ENCODE measurements at regions not wholly inside any gene's neighbourhood (a gene's known extent, or its start where the extent isn't known, plus 50 kb on each side); places are given as distances from the start of the nearest gene placed in this dataset.
"Not testable (repeated sequence)": the region's sequence is repeated elsewhere in the genome, so short reads cannot be mapped to it uniquely, and the experiment has no call there.

- no peak overlapping the region for H3K27ac ChIP-seq (ENCODE audit: low read depth, low read length, severe bottlenecking)
- no peaks in the 10 kb centered on the region for H3K4me1 ChIP-seq (ENCODE audit: control insufficient read depth, insufficient read depth, low read length, poor library complexity, severe bottlenecking)
- no peak overlapping the region for H3K4me3 ChIP-seq (ENCODE audit: extremely low read depth, insufficient read depth, low read length, poor library complexity, severe bottlenecking)
- no peaks in the 10 kb centered on the region for H3K36me3 ChIP-seq (ENCODE audit: control insufficient read depth, insufficient read depth, low read length)
- 78 to 100% methylated on average over 1 of the region's 1 CpG for WGBS, 2 experiments (ENCODE audit: insufficient coverage in 2 of 2)
- H3K9me3 ChIP-seq (ENCODE audit: control insufficient read depth, low read length), result no peaks in the 10 kb centered on the region
Observed at GRCh38 chr6:145559836-145560235, 175.5 kb downstream of the EPM2A start.

GRCh38 chr6:145561095-145562072 is 173.9 kb downstream of the EPM2A start:
- H3K27ac ChIP-seq (ENCODE audit: low read depth, low read length, severe bottlenecking), result no peak overlapping the region
- H3K36me3 ChIP-seq (ENCODE audit: control insufficient read depth, insufficient read depth, low read length), result no peaks in the 10 kb centered on the region
- no peaks in the 10 kb centered on the region for H3K4me1 ChIP-seq (ENCODE audit: control insufficient read depth, insufficient read depth, low read length, poor library complexity, severe bottlenecking)
- H3K9me3 ChIP-seq (ENCODE audit: control insufficient read depth, low read length), result no peaks in the 10 kb centered on the region
- no peak overlapping the region for H3K4me3 ChIP-seq (ENCODE audit: extremely low read depth, insufficient read depth, low read length, poor library complexity, severe bottlenecking)
- 84% methylated on average over 3 of the region's 7 CpGs; no CpG with 5 or more reads in 1 of the 2 experiments for WGBS, 2 experiments (ENCODE audit: insufficient coverage in 2 of 2)

- H3K36me3 ChIP-seq (ENCODE audit: control insufficient read depth, insufficient read depth, low read length), result no peaks in the 10 kb centered on the region
- no peak overlapping the region for H3K4me3 ChIP-seq (ENCODE audit: extremely low read depth, insufficient read depth, low read length, poor library complexity, severe bottlenecking)
- 89 to 92% methylated on average over 9 to 10 of the region's 10 CpGs for WGBS, 2 experiments (ENCODE audit: insufficient coverage in 2 of 2)
- no peaks in the 10 kb centered on the region for H3K9me3 ChIP-seq (ENCODE audit: control insufficient read depth, low read length)
- no peaks in the 10 kb centered on the region for H3K4me1 ChIP-seq (ENCODE audit: control insufficient read depth, insufficient read depth, low read length, poor library complexity, severe bottlenecking)
- H3K27ac ChIP-seq (ENCODE audit: low read depth, low read length, severe bottlenecking), result no peak overlapping the region
Observed at GRCh38 chr6:145562771-145563615, 172.3 kb downstream of the EPM2A start.

- H3K9me3 ChIP-seq (ENCODE audit: control insufficient read depth, low read length), result no peaks in the 10 kb centered on the region
- H3K27ac ChIP-seq (ENCODE audit: low read depth, low read length, severe bottlenecking), result no peak overlapping the region
- H3K4me3 ChIP-seq (ENCODE audit: extremely low read depth, insufficient read depth, low read length, poor library complexity, severe bottlenecking), result no peak overlapping the region
- H3K4me1 ChIP-seq (ENCODE audit: control insufficient read depth, insufficient read depth, low read length, poor library complexity, severe bottlenecking), result no peaks in the 10 kb centered on the region
- H3K36me3 ChIP-seq (ENCODE audit: control insufficient read depth, insufficient read depth, low read length), result no peaks in the 10 kb centered on the region
Observed at GRCh38 chr6:145564553-145564952, 170.8 kb downstream of the EPM2A start.

- H3K27ac ChIP-seq (ENCODE audit: low read depth, low read length, severe bottlenecking), result no peak overlapping the region
- no peaks in the 10 kb centered on the region for H3K9me3 ChIP-seq (ENCODE audit: control insufficient read depth, low read length)
- no peak overlapping the region for H3K4me3 ChIP-seq (ENCODE audit: extremely low read depth, insufficient read depth, low read length, poor library complexity, severe bottlenecking)
- no peaks in the 10 kb centered on the region for H3K4me1 ChIP-seq (ENCODE audit: control insufficient read depth, insufficient read depth, low read length, poor library complexity, severe bottlenecking)
- H3K36me3 ChIP-seq (ENCODE audit: control insufficient read depth, insufficient read depth, low read length), result no peaks in the 10 kb centered on the region
- 100% methylated on average over 1 of the region's 1 CpG; no CpG with 5 or more reads in 1 of the 2 experiments for whole genome bisulfite sequencing, 2 experiments (ENCODE audit: insufficient coverage in 2 of 2)
Observed at GRCh38 chr6:145567684-145568252, 167.6 kb downstream of the EPM2A start.

- H3K9me3 ChIP-seq (ENCODE audit: control insufficient read depth, low read length), result no peaks in the 10 kb centered on the region
- no peak overlapping the region for H3K4me3 ChIP-seq (ENCODE audit: extremely low read depth, insufficient read depth, low read length, poor library complexity, severe bottlenecking)
- WGBS, 2 experiments (ENCODE audit: insufficient coverage in 2 of 2), result 83 to 100% methylated on average over 1 of the region's 3 CpGs
Observed at GRCh38 chr6:145569140-145569539, 166.2 kb downstream of the EPM2A start.

GRCh38 chr6:145570336-145570735 is 165.0 kb downstream of the EPM2A start:
- not testable (repeated sequence) for H3K27ac ChIP-seq (ENCODE audit: low read depth, low read length, severe bottlenecking); H3K9me3 ChIP-seq (ENCODE audit: control insufficient read depth, low read length); H3K36me3 ChIP-seq (ENCODE audit: control insufficient read depth, insufficient read depth, low read length); H3K4me1 ChIP-seq (ENCODE audit: control insufficient read depth, insufficient read depth, low read length, poor library complexity, severe bottlenecking); H3K4me3 ChIP-seq (ENCODE audit: extremely low read depth, insufficient read depth, low read length, poor library complexity, severe bottlenecking)
- no CpG with 5 or more reads among the region's 1 CpG for WGBS, 2 experiments (ENCODE audit: insufficient coverage in 2 of 2)

More at GRCh38 chr6:145569140-145569539, 166.2 kb downstream of the EPM2A start:
- Histone ChIP-seq H3K36me3 (ENCODE audit: control insufficient read depth, insufficient read depth, low read length) (no peaks in the 10 kb centered on the region), H3K4me1 (ENCODE audit: control insufficient read depth, insufficient read depth, low read length, poor library complexity, severe bottlenecking) (no peaks in the 10 kb centered on the region), H3K27ac (ENCODE audit: low read depth, low read length, severe bottlenecking) (no peak overlapping the region)

GRCh38 chr6:145574269-145574668 is 161.1 kb downstream of the EPM2A start:
- not testable (repeated sequence) for H3K4me1 ChIP-seq (ENCODE audit: control insufficient read depth, insufficient read depth, low read length, poor library complexity, severe bottlenecking); H3K36me3 ChIP-seq (ENCODE audit: control insufficient read depth, insufficient read depth, low read length); H3K27ac ChIP-seq (ENCODE audit: low read depth, low read length, severe bottlenecking); H3K4me3 ChIP-seq (ENCODE audit: extremely low read depth, insufficient read depth, low read length, poor library complexity, severe bottlenecking); H3K9me3 ChIP-seq (ENCODE audit: control insufficient read depth, low read length)
- whole genome bisulfite sequencing, 2 experiments (ENCODE audit: insufficient coverage in 2 of 2), result no CpG with 5 or more reads among the region's 1 CpG
